ENCODE measurements at regions not wholly inside any gene's neighbourhood (a gene's known extent, or its start where the extent isn't known, plus 50 kb on each side); places are given as distances from the start of the nearest gene placed in this dataset.

- DNase-seq (ENCODE audit: low read depth) = no peak
Measured at GRCh38 chr2:239710953-239711861, 310.4 kb upstream of the HDAC4 start.

GRCh38 chr2:239706367-239706766 is 305.5 kb upstream of the HDAC4 start:
- DNase-seq (ENCODE audit: low read depth) = no peak

- DNase-seq (ENCODE audit: low read depth) = no peak
Measured at GRCh38 chr2:239704737-239705136, 303.9 kb upstream of the HDAC4 start.

- DNase-seq (ENCODE audit: low read depth) = no peak
Measured at GRCh38 chr2:239703834-239704233, 303.0 kb upstream of the HDAC4 start.

GRCh38 chr2:239700686-239701345 is 300.0 kb upstream of the HDAC4 start:
- no peak for DNase-seq (ENCODE audit: low read depth)

GRCh38 chr2:239697399-239698164 is 296.8 kb upstream of the HDAC4 start:
- DNase-seq (ENCODE audit: low read depth) = no peak

- no peak for DNase-seq (ENCODE audit: low read depth)
Measured at GRCh38 chr2:239696559-239697207, 295.9 kb upstream of the HDAC4 start.

- DNase-seq (ENCODE audit: low read depth) = no peak
Measured at GRCh38 chr2:239695728-239696240, 295.0 kb upstream of the HDAC4 start.

- no peak for DNase-seq (ENCODE audit: low read depth)
Measured at GRCh38 chr2:239695106-239695727, 294.4 kb upstream of the HDAC4 start.

GRCh38 chr2:239694487-239694886 is 293.7 kb upstream of the HDAC4 start:
- no peak for DNase-seq (ENCODE audit: low read depth)

GRCh38 chr2:239693761-239694415 is 293.1 kb upstream of the HDAC4 start:
- no peak for DNase-seq (ENCODE audit: low read depth)

- no peak for DNase-seq (ENCODE audit: low read depth)
Measured at GRCh38 chr2:239693330-239693729, 292.5 kb upstream of the HDAC4 start.

GRCh38 chr2:239692919-239693318 is 292.1 kb upstream of the HDAC4 start:
- DNase-seq (ENCODE audit: low read depth) = no peak

GRCh38 chr2:239692362-239692851 is 291.6 kb upstream of the HDAC4 start:
- no peak for DNase-seq (ENCODE audit: low read depth)

- DNase-seq (ENCODE audit: low read depth) = no peak
Measured at GRCh38 chr2:239691720-239692119, 290.9 kb upstream of the HDAC4 start.

GRCh38 chr2:239690651-239691631 is 290.1 kb upstream of the HDAC4 start:
- no peak for DNase-seq (ENCODE audit: low read depth)

GRCh38 chr2:239689985-239690384 is 289.2 kb upstream of the HDAC4 start:
- DNase-seq (ENCODE audit: low read depth) = no peak

GRCh38 chr2:239689410-239689809 is 288.6 kb upstream of the HDAC4 start:
- DNase-seq (ENCODE audit: low read depth) = no peak

GRCh38 chr2:239688840-239689239 is 288.0 kb upstream of the HDAC4 start:
- DNase-seq (ENCODE audit: low read depth) = no peak
